ENCODE measurements at regions not wholly inside any gene's neighbourhood (a gene's known extent, or its start where the extent isn't known, plus 50 kb on each side); places are given as distances from the start of the nearest gene placed in this dataset.

GRCh38 chr17:70906808-70907207, 737.5 kb downstream of the KCNJ2 start:
- H3K4me1 ChIP-seq: no peaks in the 10 kb centered on the region
- no peaks in the 10 kb centered on the region for H3K27me3 ChIP-seq
- no peaks in the 10 kb centered on the region for H3K36me3 ChIP-seq
- no peak overlapping the region for H3K27ac ChIP-seq
- DNase-seq (ENCODE audit: low spot score in 2 of 2): no peak
- no peaks in the 10 kb centered on the region for H3K9me3 ChIP-seq
- intact Hi-C loops (cut with DNase I): no loop called here
- no peak overlapping the region for H3K4me3 ChIP-seq
- TF ChIP-seq CTCF (IDR thresholded peaks at IDR 0.05): no peak

- H3K9me3 ChIP-seq: peaks cover 7 to 10% of the 10 kb centered on the region in 2 donors
- no peaks in the 10 kb centered on the region for H3K36me3 ChIP-seq
- no peaks in the 10 kb centered on the region for H3K27me3 ChIP-seq
- H3K27ac ChIP-seq: no peak overlapping the region
- intact Hi-C loops (cut with DNase I): no loop called here
- TF ChIP-seq CTCF (IDR thresholded peaks at IDR 0.05): no peak
- no peak for DNase-seq (ENCODE audit: low spot score in 2 of 2)
- no peaks in the 10 kb centered on the region for H3K4me1 ChIP-seq
- no peak overlapping the region for H3K4me3 ChIP-seq
Measured at GRCh38 chr17:70912716-70913485, 743.6 kb downstream of the KCNJ2 start.

DNA sequence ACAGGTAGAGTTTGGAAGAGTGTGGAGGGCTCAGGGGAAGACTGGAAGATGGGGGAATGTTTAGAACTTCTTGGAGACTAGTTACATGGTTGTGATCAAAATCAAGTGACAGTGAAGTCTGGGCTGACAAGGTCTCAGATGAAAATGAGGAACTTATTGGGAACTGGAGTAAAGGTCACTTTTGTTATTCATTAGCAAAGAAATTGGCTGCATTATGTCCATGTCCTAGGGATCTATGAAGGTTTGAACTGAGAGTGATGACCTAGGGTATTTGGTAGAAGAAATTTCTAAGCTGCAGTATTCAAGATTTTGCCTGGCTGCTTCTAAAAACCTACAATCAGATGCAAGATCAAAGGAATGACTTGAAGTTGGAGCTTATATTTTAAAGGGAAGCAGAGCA, 747.1 kb downstream of the KCNJ2 start:
- no peaks in the 10 kb centered on the region for H3K27me3 ChIP-seq
- peaks cover 7 to 10% of the 10 kb centered on the region in 2 donors for H3K9me3 ChIP-seq

GRCh38 chr17:70919241-70919640, 749.9 kb downstream of the KCNJ2 start:
- Histone ChIP-seq H3K27ac (no peak overlapping the region), H3K4me3 (no peak overlapping the region), H3K36me3 (no peaks in the 10 kb centered on the region), H3K9me3 (peaks cover 7 to 10% of the 10 kb centered on the region in 2 donors), H3K4me1 (no peaks in the 10 kb centered on the region), H3K27me3 (no peaks in the 10 kb centered on the region)
- intact Hi-C loops (cut with DNase I): no loop called here
- TF ChIP-seq CTCF (IDR thresholded peaks at IDR 0.05): no peak
- DNase-seq (ENCODE audit: low spot score in 2 of 2): no peak

More for the DNA sequence above, 747.1 kb downstream of the KCNJ2 start:
- no peak overlapping the region for H3K4me3 ChIP-seq
- no peak for DNase-seq (ENCODE audit: low spot score in 2 of 2)
- H3K27ac ChIP-seq: no peak overlapping the region
- intact Hi-C loops (cut with DNase I): no loop called here
- no peak for TF ChIP-seq CTCF (IDR thresholded peaks at IDR 0.05)
- no peaks in the 10 kb centered on the region for H3K36me3 ChIP-seq
- no peaks in the 10 kb centered on the region for H3K4me1 ChIP-seq

GRCh38 chr17:70920416-70920815, 751.1 kb downstream of the KCNJ2 start:
- H3K4me3 ChIP-seq: no peak overlapping the region
- H3K9me3 ChIP-seq: peaks cover 7 to 10% of the 10 kb centered on the region in 2 donors
- intact Hi-C loops (cut with DNase I): no loop called here
- H3K4me1 ChIP-seq: no peaks in the 10 kb centered on the region
- H3K27ac ChIP-seq: no peak overlapping the region
- TF ChIP-seq CTCF (IDR thresholded peaks at IDR 0.05): no peak
- no peaks in the 10 kb centered on the region for H3K27me3 ChIP-seq
- no peak for DNase-seq (ENCODE audit: low spot score in 2 of 2)
- no peaks in the 10 kb centered on the region for H3K36me3 ChIP-seq
